ENCODE measurements at regions not wholly inside any gene's neighbourhood (a gene's known extent, or its start where the extent isn't known, plus 50 kb on each side); places are given as distances from the start of the nearest gene placed in this dataset.

DNA sequence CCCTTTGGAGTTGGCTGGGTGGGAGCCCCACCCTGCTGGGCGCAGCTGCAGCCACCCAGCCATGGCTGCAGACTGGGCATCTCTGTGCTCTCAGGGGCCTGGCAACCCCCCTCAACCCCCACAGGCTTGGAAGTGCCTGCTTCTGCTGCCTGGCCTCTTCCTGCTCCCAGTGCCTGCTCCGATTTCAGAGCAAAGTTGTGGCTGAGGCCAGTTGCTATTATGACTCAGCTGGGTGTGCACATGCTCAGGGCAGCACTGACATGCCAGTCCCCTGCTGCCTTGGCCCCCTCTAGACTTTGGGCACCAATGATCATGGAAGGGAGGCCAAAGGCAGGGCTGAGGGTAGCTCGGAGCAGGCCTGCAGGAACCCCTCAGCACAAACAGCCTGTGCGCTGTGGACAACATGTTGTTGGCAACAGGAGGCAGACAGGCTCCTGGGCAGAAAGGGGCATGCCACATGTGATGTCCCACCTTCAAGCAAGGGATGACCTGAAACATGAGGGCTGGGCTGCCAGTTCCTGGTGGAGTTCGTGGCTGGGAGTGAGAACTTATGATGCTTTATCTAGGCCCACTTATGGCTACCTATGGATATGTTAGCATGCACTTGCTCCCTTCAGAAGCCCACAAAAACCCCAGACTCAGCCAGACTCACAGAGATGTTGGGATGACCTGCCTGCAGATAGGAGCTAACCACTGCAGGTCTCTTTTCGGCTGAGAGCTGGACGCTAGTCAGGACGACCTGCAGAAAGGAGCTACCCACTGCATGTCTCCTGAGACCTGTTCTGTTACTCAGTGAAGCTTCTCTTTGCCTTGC lies 96.4 kb upstream of the AMOTL1 start:
- Mint-ChIP-seq H3K4me3 (no peak overlapping the region), H3K9me3 (no peaks in the 10 kb centered on the region), H3K27ac (no peak overlapping the region), H3K27me3 (peaks cover 16 to 29% of the 10 kb centered on the region in 2 donors), H3K36me3 (ENCODE audit: insufficient read depth) (peaks cover 3% of the 10 kb centered on the region), H3K4me1 (ENCODE audit: low read depth in 2 of 2) (no peaks in the 10 kb centered on the region)
- ATAC-seq (replicated peaks) (no peak), DNase-seq (no peak)

DNA sequence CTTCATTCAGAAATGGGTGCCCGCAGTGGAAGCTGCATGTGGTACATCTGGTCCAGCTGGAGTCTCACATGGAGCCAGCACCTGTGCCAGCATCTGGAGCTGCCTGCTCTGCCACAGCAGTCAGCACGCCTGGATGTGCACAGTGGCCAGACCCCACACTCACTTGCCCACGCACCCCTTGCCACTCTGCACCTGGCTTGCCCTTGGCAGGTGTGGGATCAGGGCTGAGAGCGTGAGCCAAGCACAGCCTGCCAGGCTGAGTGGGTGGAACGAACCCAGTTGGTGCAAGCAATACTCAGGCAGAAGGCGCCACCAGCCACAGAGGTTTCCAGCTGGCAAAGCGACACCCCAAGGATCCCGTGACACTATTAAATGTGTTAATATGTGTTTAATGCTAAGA lies 95.5 kb upstream of the AMOTL1 start:
- ATAC-seq (replicated peaks) (no peak), DNase-seq (no peak)
- Mint-ChIP-seq H3K4me3 (no peak overlapping the region), H3K27ac (no peak overlapping the region), H3K36me3 (ENCODE audit: insufficient read depth) (peaks cover 3% of the 10 kb centered on the region), H3K4me1 (ENCODE audit: low read depth in 2 of 2) (no peaks in the 10 kb centered on the region), H3K9me3 (no peaks in the 10 kb centered on the region), H3K27me3 (peaks cover 16 to 23% of the 10 kb centered on the region in 2 donors)

DNA sequence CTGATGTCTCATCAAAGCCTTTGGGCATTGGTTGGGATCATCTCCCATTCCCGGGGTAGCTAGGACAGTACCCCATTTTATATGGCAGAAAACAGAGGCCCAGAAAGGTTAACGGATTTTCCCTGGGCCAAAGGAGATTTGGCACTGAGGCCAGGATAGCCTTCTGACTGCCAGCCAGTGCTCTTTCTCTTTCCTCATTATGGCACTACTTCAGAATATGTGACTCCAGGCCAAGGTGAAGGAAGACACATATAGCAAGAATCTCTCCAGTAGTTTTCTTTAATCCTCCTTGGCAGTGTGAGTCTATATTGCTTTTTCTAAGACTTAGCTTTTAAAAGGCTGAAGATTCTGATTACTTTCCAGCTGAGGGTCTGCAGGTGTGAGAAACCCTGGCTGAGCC lies 94.8 kb upstream of the AMOTL1 start:
- Mint-ChIP-seq H3K27me3 (peaks cover 8 to 21% of the 10 kb centered on the region in 2 donors), H3K4me3 (no peak overlapping the region), H3K9me3 (no peaks in the 10 kb centered on the region), H3K4me1 (ENCODE audit: low read depth in 2 of 2) (no peaks in the 10 kb centered on the region), H3K36me3 (ENCODE audit: insufficient read depth) (no peaks in the 10 kb centered on the region), H3K27ac (no peak overlapping the region)
- ATAC-seq (replicated peaks) (no peak), DNase-seq (no peak)

DNA sequence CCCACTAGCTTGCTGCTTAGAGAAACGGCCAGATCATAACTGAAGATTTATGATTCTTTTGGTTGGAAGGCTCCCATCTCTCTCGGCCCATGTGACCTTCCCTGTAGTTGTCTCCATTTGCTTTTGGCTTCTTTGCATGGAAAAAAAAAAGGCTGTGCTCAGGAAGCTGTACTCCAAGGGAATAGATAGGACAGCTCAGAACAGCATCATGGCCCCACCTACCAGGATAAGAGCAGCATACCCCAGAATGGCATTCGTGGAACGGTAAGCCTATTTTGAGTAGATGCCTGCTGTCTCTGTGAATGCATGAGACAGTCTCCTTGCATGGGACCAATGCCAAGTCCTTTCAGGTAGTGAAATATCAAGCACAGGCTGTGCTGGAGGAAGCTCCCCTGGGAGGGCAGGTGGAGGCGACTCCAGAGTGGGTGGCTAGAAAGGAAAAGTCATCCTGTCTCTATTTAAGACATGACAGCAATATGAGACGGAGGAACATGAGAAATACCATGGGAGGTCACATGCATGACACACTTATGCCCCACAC lies 94.1 kb upstream of the AMOTL1 start:
- H3K27ac Mint-ChIP-seq: no peak overlapping the region
- H3K4me3 Mint-ChIP-seq: no peak overlapping the region
- H3K27me3 Mint-ChIP-seq: peaks cover 6 to 15% of the 10 kb centered on the region in 2 donors
- no peak for DNase-seq
- H3K36me3 Mint-ChIP-seq (ENCODE audit: insufficient read depth): no peaks in the 10 kb centered on the region
- H3K4me1 Mint-ChIP-seq (ENCODE audit: low read depth in 2 of 2): no peaks in the 10 kb centered on the region
- no peak for ATAC-seq (replicated peaks)
- H3K9me3 Mint-ChIP-seq: no peaks in the 10 kb centered on the region

DNA sequence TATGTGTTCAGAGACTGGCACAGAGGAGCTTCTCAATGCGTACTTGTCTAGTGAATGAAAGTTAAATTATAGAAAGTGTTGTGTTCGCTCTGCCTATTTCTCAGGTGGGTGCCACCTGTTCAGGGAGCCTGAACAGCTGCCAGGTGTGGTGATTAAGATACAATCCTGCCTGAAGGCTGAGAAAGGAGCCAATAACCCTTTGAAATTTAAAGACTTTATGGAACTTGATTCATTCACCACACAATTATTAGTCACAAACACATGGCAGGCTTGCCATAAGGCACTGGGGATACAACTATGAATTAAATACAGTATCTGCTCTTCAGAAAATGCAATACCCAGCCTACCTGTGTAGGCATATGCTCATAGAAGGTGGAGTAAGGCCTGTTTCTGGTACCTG lies 92.9 kb upstream of the AMOTL1 start:
- no peaks in the 10 kb centered on the region for H3K9me3 Mint-ChIP-seq
- H3K36me3 Mint-ChIP-seq (ENCODE audit: insufficient read depth): no peaks in the 10 kb centered on the region
- H3K27ac Mint-ChIP-seq: no peak overlapping the region
- H3K27me3 Mint-ChIP-seq: peaks cover 6 to 17% of the 10 kb centered on the region in 2 donors
- no peak for DNase-seq
- H3K4me1 Mint-ChIP-seq (ENCODE audit: low read depth in 2 of 2): no peaks in the 10 kb centered on the region
- no peak overlapping the region for H3K4me3 Mint-ChIP-seq
- no peak for ATAC-seq (replicated peaks)

DNA sequence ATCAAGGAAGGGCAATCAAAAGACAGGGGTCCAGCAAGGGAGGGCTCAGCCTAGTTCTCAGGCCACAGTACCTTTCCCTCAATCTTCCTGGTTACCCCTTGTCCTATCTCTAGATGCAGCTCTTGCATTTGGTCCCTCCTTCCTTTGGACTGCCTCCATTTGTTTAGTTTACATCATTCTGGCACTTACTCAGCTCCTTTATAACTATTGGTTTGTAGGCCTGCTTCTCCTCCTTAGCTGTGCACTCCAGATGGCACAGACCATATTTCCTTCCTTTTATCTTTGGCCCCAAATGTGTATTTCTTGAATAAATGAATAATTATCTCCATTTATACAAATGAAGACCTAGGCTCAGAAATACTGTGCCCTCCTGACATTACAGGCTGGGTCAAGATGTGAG lies 92.3 kb upstream of the AMOTL1 start:
- Mint-ChIP-seq H3K27ac (no peak overlapping the region), H3K9me3 (no peaks in the 10 kb centered on the region), H3K4me1 (ENCODE audit: low read depth in 2 of 2) (no peaks in the 10 kb centered on the region), H3K4me3 (no peak overlapping the region), H3K27me3 (peaks cover 6 to 19% of the 10 kb centered on the region in 2 donors), H3K36me3 (ENCODE audit: insufficient read depth) (no peaks in the 10 kb centered on the region)
- DNase-seq (no peak), ATAC-seq (replicated peaks) (no peak)

DNA sequence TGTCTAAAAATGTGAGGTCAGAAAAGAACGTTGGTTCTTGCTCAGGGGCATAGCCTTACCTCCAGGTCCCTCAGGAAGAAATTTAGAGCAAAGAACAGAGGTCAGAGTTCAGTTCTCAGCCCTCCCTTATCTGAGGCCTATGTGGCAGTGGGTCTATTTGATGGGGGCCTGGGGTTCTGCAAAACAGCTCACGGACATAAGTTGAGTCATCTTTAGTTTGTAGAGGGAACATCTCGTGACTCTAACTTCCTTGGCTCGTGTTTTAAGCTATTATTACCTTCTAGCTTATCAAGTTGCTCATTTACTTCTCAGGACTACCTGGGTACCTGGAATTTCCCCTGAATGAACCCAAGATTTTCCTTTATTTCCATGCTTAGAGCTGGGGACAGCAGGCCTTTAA lies 91.3 kb upstream of the AMOTL1 start:
- Mint-ChIP-seq H3K27me3 (peaks cover 6 to 19% of the 10 kb centered on the region in 2 donors), H3K27ac (no peak overlapping the region)
- no peak for DNase-seq

DNA sequence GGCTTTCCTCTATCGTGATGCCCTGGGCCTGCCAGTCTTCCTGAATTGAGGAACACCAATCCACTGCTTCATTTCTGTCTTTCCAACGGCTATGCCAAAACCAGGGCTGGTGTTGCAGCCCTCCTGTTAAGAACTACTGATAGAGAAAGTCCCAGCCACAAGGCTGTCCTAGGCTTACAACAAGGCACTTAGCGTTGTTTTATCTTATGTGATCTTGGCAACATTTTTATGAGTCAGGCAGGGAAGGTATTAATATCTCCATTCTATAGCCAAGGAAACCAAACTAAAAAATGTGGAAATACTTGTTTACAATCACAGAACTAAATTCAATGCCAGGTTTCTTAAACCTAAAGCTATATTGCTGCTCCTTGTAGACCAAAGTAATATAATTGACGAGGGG lies 89.9 kb upstream of the AMOTL1 start:
- H3K27ac Mint-ChIP-seq: no peak overlapping the region
- ATAC-seq (replicated peaks): no peak
- no peak for DNase-seq
- peaks cover under 1 to 19% of the 10 kb centered on the region in 2 donors for H3K27me3 Mint-ChIP-seq
- H3K36me3 Mint-ChIP-seq (ENCODE audit: insufficient read depth): no peaks in the 10 kb centered on the region
- H3K4me1 Mint-ChIP-seq (ENCODE audit: low read depth in 2 of 2): no peaks in the 10 kb centered on the region
- H3K9me3 Mint-ChIP-seq: no peaks in the 10 kb centered on the region
- no peak overlapping the region for H3K4me3 Mint-ChIP-seq

More for the DNA sequence above, 91.3 kb upstream of the AMOTL1 start:
- no peak overlapping the region for H3K4me3 Mint-ChIP-seq
- no peaks in the 10 kb centered on the region for H3K9me3 Mint-ChIP-seq
- no peak for ATAC-seq (replicated peaks)
- no peaks in the 10 kb centered on the region for H3K4me1 Mint-ChIP-seq (ENCODE audit: low read depth in 2 of 2)
- H3K36me3 Mint-ChIP-seq (ENCODE audit: insufficient read depth): no peaks in the 10 kb centered on the region

DNA sequence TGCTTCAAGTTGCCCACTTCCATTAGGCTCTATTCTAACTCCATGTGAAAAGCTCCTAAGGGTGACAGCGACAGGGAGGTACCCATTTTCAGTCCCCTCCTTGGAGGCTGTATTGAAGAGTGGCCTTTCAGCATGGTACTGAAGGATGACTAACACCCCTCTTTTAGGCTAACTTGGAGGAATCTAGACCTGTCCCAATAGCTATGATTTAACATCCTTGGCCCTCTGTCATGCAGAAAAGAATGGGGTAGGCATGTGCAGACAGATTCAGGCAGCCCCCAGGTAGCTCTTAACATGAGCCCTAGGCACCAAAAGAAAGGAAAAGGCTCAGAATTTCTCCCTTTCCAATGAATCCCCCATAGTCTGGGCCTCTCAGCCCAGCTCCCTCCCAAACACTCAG lies 89.3 kb upstream of the AMOTL1 start:
- no peaks in the 10 kb centered on the region for H3K4me1 Mint-ChIP-seq (ENCODE audit: low read depth in 2 of 2)
- H3K4me3 Mint-ChIP-seq: no peak overlapping the region
- no peak for DNase-seq
- peaks cover 0 to 25% of the 10 kb centered on the region in 2 donors for H3K27me3 Mint-ChIP-seq
- no peak for ATAC-seq (replicated peaks)
- H3K27ac Mint-ChIP-seq: no peak overlapping the region
- no peaks in the 10 kb centered on the region for H3K9me3 Mint-ChIP-seq
- no peaks in the 10 kb centered on the region for H3K36me3 Mint-ChIP-seq (ENCODE audit: insufficient read depth)

DNA sequence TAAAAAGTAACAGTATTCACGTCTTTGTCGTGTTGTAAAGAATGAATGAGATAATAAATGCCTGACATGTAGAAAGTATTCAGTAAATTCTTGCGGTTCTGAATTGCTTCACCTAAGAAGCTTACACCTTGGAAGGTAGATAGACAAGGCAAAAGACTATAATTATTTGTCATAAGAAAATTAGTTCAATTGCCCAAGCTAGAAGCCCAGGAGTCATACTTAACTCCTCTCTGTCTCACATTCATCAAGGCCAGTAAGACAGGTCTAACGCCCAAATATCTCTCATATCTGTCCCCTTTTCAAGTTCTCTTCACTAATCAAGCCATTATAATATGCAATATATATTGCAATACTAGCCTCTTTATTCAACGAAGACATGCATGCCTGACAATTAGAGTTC lies 87.7 kb upstream of the AMOTL1 start:
- DNase-seq: no peak
- no peak for ATAC-seq (replicated peaks)
- peaks cover 0 to 32% of the 10 kb centered on the region in 2 donors for H3K27me3 Mint-ChIP-seq
- no peak overlapping the region for H3K4me3 Mint-ChIP-seq
- H3K9me3 Mint-ChIP-seq: peaks cover 0 to under 1% of the 10 kb centered on the region in 2 donors
- H3K27ac Mint-ChIP-seq: no peak overlapping the region
- no peaks in the 10 kb centered on the region for H3K4me1 Mint-ChIP-seq (ENCODE audit: low read depth in 2 of 2)
- H3K36me3 Mint-ChIP-seq (ENCODE audit: insufficient read depth): no peaks in the 10 kb centered on the region

DNA sequence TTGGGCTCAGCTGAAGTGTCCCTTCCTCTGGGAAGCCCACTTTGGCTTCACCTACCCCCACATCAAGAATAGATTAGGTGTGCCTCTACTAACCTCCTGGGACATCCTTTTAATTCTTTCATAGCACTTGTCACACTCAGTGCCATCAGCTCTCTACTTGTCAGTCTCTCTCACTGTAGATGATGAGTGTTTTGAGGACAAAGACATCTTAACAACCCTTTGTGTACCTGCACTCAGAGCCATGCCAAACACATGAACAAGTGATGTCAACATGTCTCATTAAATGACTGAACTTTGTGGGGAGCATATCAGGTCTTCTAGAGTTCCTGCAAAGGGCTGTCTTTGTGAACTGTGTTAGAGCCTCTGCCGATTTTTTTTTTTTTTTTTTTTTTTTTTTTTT lies 87.0 kb upstream of the AMOTL1 start:
- no peaks in the 10 kb centered on the region for H3K36me3 Mint-ChIP-seq (ENCODE audit: insufficient read depth)
- H3K4me3 Mint-ChIP-seq: no peak overlapping the region
- no peaks in the 10 kb centered on the region for H3K4me1 Mint-ChIP-seq (ENCODE audit: low read depth in 2 of 2)
- ATAC-seq (replicated peaks) (no peak), DNase-seq (no peak)
- H3K27ac Mint-ChIP-seq: no peak overlapping the region
- H3K27me3 Mint-ChIP-seq: peaks cover 0 to 32% of the 10 kb centered on the region in 2 donors
- H3K9me3 Mint-ChIP-seq: peaks cover 0 to 1% of the 10 kb centered on the region in 2 donors

DNA sequence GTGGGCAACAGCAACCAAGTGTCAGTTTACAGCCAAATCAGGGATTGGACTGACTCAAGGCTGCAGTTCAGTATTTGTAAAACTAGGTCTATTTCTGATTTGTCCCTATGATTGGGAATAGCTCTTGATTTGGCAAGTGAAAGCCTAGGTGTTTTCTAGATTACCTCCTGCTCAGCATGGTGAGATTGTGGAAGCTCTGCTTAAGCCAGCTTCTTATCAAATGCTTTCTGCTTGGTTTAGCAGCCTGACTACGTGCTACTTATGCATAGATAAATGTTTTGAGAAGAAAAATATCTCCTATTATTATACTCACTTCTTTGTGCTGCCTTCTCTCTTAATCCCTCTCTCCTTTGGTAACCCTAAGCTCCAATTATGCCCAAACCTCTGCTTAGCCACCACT lies 86.3 kb upstream of the AMOTL1 start:
- DNase-seq (no peak), ATAC-seq (replicated peaks) (no peak)
- peaks cover 0 to 32% of the 10 kb centered on the region in 2 donors for H3K27me3 Mint-ChIP-seq
- no peak overlapping the region for H3K27ac Mint-ChIP-seq
- H3K4me1 Mint-ChIP-seq (ENCODE audit: low read depth in 2 of 2): no peaks in the 10 kb centered on the region
- H3K9me3 Mint-ChIP-seq: peaks cover 0 to 1% of the 10 kb centered on the region in 2 donors
- H3K4me3 Mint-ChIP-seq: no peak overlapping the region
- no peaks in the 10 kb centered on the region for H3K36me3 Mint-ChIP-seq (ENCODE audit: insufficient read depth)

DNA sequence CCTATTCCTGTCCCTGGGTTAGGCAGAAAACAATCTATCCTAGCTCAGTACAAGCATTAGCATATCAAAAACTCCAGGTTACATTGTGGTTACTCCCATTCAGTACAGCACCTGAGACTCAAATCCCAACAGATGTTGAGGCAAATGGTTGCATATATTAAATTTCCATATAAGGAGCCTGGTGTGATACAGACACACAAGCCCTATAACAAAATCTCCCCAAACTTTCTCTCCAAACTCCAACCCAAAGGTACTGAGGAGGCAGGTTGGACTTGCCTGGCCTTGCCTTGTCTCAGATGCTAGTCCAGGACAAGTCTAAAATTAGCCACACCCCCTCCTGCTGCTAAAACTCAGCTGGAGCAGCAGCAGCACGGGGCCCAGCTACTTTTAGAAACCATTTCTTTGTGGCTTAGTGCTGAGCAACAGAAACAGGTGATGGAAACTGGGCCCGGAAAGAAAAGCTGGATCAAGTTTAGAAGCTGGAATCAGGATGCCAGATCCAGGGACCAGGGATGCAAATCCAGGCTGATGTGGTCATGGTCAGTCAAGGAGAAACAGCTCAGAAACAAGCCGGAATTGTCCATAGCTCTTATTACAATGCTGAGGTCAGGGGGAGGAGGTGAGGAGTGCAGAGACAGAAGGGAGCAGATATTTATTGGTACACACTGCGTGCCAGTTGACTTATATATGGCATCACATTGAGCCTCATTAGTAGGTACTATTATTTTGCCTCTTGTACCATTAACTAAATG lies 73.7 kb upstream of the AMOTL1 start:
- ATAC-seq (replicated peaks): no peak
- Mint-ChIP-seq H3K27ac (no peak overlapping the region), H3K9me3 (no peaks in the 10 kb centered on the region), H3K4me3 (no peak overlapping the region), H3K4me1 (ENCODE audit: low read depth in 2 of 2) (no peaks in the 10 kb centered on the region), H3K27me3 (peaks cover 11 to 23% of the 10 kb centered on the region in 2 donors), H3K36me3 (ENCODE audit: insufficient read depth) (no peaks in the 10 kb centered on the region)
- DNase-seq: no peak

DNA sequence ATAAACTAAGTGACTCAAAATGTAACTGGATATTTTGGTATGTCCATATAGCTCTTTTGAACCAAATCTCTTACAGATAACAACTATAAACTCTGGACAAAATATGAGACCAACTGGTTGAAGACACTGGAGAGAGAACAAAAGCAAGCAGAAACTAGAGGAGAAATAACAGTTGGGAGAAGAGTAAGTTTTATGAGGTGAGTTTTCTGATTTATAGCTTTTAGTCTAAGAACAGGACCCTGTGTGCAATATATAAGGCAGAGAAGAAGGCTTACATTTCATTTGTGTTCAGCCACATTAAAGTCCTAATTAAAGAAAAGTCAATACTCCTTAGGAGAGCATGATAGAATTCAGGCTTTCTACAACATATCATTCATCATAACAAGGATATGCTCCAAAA lies 71.0 kb upstream of the AMOTL1 start:
- H3K4me3 Mint-ChIP-seq: no peak overlapping the region
- H3K36me3 Mint-ChIP-seq (ENCODE audit: insufficient read depth): no peaks in the 10 kb centered on the region
- no peak overlapping the region for H3K27ac Mint-ChIP-seq
- H3K4me1 Mint-ChIP-seq (ENCODE audit: low read depth in 2 of 2): no peaks in the 10 kb centered on the region
- H3K9me3 Mint-ChIP-seq: no peaks in the 10 kb centered on the region
- H3K27me3 Mint-ChIP-seq: peaks cover 11 to 28% of the 10 kb centered on the region in 2 donors
- no peak for ATAC-seq (replicated peaks)
- DNase-seq: no peak

All from effector memory CD8-positive, alpha-beta T cell (primary cell).